GM12892 (cell line): ENCODE measurements at regions not wholly inside any gene's neighbourhood (a gene's known extent, or its start where the extent isn't known, plus 50 kb on each side); places are given as distances from the start of the nearest gene placed in this dataset.

Source experiments
- POLR2A ChIP-seq: IDR thresholded peaks from 2 replicates; pipeline ENCODE4 v1.6.1; 2011; ENCODE audit warnings: low read depth, low read length, control low read depth
- POLR2AphosphoS5 ChIP-seq: IDR thresholded peaks from 2 replicates; pipeline ENCODE4 v1.6.1; 2011; ENCODE audit warnings: low read depth, low read length, control low read depth
- TAF1 ChIP-seq: IDR thresholded peaks from 2 replicates; pipeline ENCODE4 v1.6.1; 2011; ENCODE audit warnings: low read depth, mild to moderate bottlenecking, control low read depth, low read length, borderline replicate concordance

DNA sequence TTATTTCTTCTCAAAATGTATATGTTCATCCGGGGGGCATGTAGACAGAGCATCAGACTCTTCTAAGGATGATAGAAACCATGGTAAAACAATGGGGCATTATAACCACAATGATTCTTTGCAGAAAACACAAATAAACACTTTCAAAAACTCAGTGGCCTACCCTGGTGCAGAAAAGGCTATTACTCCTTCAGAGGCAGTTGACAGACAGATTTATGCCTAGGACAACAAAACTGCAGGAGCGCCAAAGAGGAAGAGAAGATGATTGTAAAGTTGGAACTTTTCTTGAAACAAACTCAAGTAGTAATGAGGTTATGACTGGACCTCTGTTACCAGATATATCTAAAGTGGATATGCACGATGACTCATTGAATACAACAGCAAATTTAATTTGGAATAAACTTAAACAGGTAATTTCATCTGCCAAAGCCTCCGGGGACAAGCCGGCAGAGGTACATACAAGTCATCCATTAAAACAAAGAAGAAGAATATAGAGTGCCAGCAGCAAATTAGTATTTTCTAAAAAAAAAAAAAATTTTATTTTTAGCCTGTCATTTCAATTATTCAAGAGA lies 1068.4 kb upstream of the INTU start:
- TF ChIP-seq POLR2AphosphoS5, result no peak
- TF ChIP-seq POLR2A, result no peak
- no peak for TF ChIP-seq TAF1
